ENCODE measurements at regions not wholly inside any gene's neighbourhood (a gene's known extent, or its start where the extent isn't known, plus 50 kb on each side); places are given as distances from the start of the nearest gene placed in this dataset.

GRCh38 chr9:102769307-102769706, 225.8 kb upstream of the CYLC2 start:
- H3K4me3 ChIP-seq (ENCODE audit: low read length), result no peak overlapping the region
- no peak for DNase-seq
- no peak for TF ChIP-seq EZH2 (optimal IDR thresholded peaks at IDR 0.05; ENCODE audit: low read depth, low read length)
- no peak overlapping the region for H3K9ac ChIP-seq (ENCODE audit: low read length)
- H3K4me2 ChIP-seq (ENCODE audit: low read depth, low read length), result no peak overlapping the region
- no peaks in the 10 kb centered on the region for H3K36me3 ChIP-seq (replicated peaks; ENCODE audit: insufficient read depth, low read length)
- H3K4me1 ChIP-seq (ENCODE audit: low read length), result no peaks in the 10 kb centered on the region
- no peaks in the 10 kb centered on the region for H4K20me1 ChIP-seq (ENCODE audit: insufficient read depth, low read length)
- no peaks in the 10 kb centered on the region for H3K79me2 ChIP-seq (ENCODE audit: low read length)
- no peaks in the 10 kb centered on the region for H3F3A ChIP-seq (ENCODE audit: insufficient read depth, low read length)
- no peaks in the 10 kb centered on the region for H3K9me3 ChIP-seq (replicated peaks; ENCODE audit: insufficient read depth, low read length)
- no peak overlapping the region for H3K27ac ChIP-seq (ENCODE audit: low read length)
- H3K27me3 ChIP-seq (replicated peaks; ENCODE audit: insufficient read depth, low read length), result no peaks in the 10 kb centered on the region
- no peaks in the 10 kb centered on the region for H3K9me2 ChIP-seq (replicated peaks; ENCODE audit: insufficient read depth, low read length)
- no peak overlapping the region for H2AFZ ChIP-seq (ENCODE audit: low read length)

- H3K27me3 ChIP-seq (replicated peaks; ENCODE audit: insufficient read depth, low read length), result no peaks in the 10 kb centered on the region
- DNase-seq, result no peak
- H3K36me3 ChIP-seq (replicated peaks; ENCODE audit: insufficient read depth, low read length), result no peaks in the 10 kb centered on the region
- H3K9me3 ChIP-seq (replicated peaks; ENCODE audit: insufficient read depth, low read length), result no peaks in the 10 kb centered on the region
- H2AFZ ChIP-seq (ENCODE audit: low read length), result no peak overlapping the region
- no peak overlapping the region for H3K4me2 ChIP-seq (ENCODE audit: low read depth, low read length)
- no peaks in the 10 kb centered on the region for H3K4me1 ChIP-seq (ENCODE audit: low read length)
- no peaks in the 10 kb centered on the region for H3K79me2 ChIP-seq (ENCODE audit: low read length)
- no peaks in the 10 kb centered on the region for H4K20me1 ChIP-seq (ENCODE audit: insufficient read depth, low read length)
- no peak for TF ChIP-seq EZH2 (optimal IDR thresholded peaks at IDR 0.05; ENCODE audit: low read depth, low read length)
- no peak for TF ChIP-seq EZH2phosphoT487 (IDR thresholded peaks at IDR 0.05; ENCODE audit: low read length)
- no peak for TF ChIP-seq CTCF (IDR thresholded peaks at IDR 0.05; ENCODE audit: low read length)
- no peak overlapping the region for H3K9ac ChIP-seq (ENCODE audit: low read length)
- no peak overlapping the region for H3K27ac ChIP-seq (ENCODE audit: low read length)
- H3K4me3 ChIP-seq (ENCODE audit: low read length), result no peak overlapping the region
- no peaks in the 10 kb centered on the region for H3F3A ChIP-seq (ENCODE audit: insufficient read depth, low read length)
- H3K9me2 ChIP-seq (replicated peaks; ENCODE audit: insufficient read depth, low read length), result no peaks in the 10 kb centered on the region
These were observed 227.1 kb upstream of the CYLC2 start for GRCh38 chr9:102768002-102768401.

GRCh38 chr9:102767076-102767475, 228.1 kb upstream of the CYLC2 start:
- no peak overlapping the region for H2AFZ ChIP-seq (ENCODE audit: low read length)
- TF ChIP-seq EZH2 (optimal IDR thresholded peaks at IDR 0.05; ENCODE audit: low read depth, low read length) (no peak), CTCF (IDR thresholded peaks at IDR 0.05; ENCODE audit: low read length) (no peak), EZH2phosphoT487 (IDR thresholded peaks at IDR 0.05; ENCODE audit: low read length) (no peak)
- DNase-seq, result no peak
- H3K79me2 ChIP-seq (ENCODE audit: low read length), result no peaks in the 10 kb centered on the region
- H3K4me2 ChIP-seq (ENCODE audit: low read depth, low read length), result no peak overlapping the region
- no peak overlapping the region for H3K27ac ChIP-seq (ENCODE audit: low read length)
- no peaks in the 10 kb centered on the region for H3F3A ChIP-seq (ENCODE audit: insufficient read depth, low read length)
- no peaks in the 10 kb centered on the region for H3K9me2 ChIP-seq (replicated peaks; ENCODE audit: insufficient read depth, low read length)
- no peak overlapping the region for H3K9ac ChIP-seq (ENCODE audit: low read length)
- no peaks in the 10 kb centered on the region for H3K36me3 ChIP-seq (replicated peaks; ENCODE audit: insufficient read depth, low read length)
- no peaks in the 10 kb centered on the region for H3K27me3 ChIP-seq (replicated peaks; ENCODE audit: insufficient read depth, low read length)
- H3K4me3 ChIP-seq (ENCODE audit: low read length), result no peak overlapping the region
- no peaks in the 10 kb centered on the region for H3K9me3 ChIP-seq (replicated peaks; ENCODE audit: insufficient read depth, low read length)
- H4K20me1 ChIP-seq (ENCODE audit: insufficient read depth, low read length), result no peaks in the 10 kb centered on the region
- no peaks in the 10 kb centered on the region for H3K4me1 ChIP-seq (ENCODE audit: low read length)

GRCh38 chr9:102740578-102740977, 254.6 kb upstream of the CYLC2 start:
- Histone ChIP-seq H4K20me1 (ENCODE audit: insufficient read depth, low read length) (no peaks in the 10 kb centered on the region), H3K9ac (ENCODE audit: low read length) (no peak overlapping the region)
- no peak for DNase-seq

More at GRCh38 chr9:102740578-102740977, 254.6 kb upstream of the CYLC2 start:
- Histone ChIP-seq H3K9me2 (replicated peaks; ENCODE audit: insufficient read depth, low read length) (no peaks in the 10 kb centered on the region), H3K4me3 (ENCODE audit: low read length) (no peak overlapping the region), H3K27me3 (replicated peaks; ENCODE audit: insufficient read depth, low read length) (no peaks in the 10 kb centered on the region), H3K4me1 (ENCODE audit: low read length) (no peaks in the 10 kb centered on the region), H3K9me3 (replicated peaks; ENCODE audit: insufficient read depth, low read length) (no peaks in the 10 kb centered on the region), H3K36me3 (replicated peaks; ENCODE audit: insufficient read depth, low read length) (no peaks in the 10 kb centered on the region), H3K4me2 (ENCODE audit: low read depth, low read length) (peak overlapping the region; percentile 25; the same call in 1 of the 2 replicates), H3F3A (ENCODE audit: insufficient read depth, low read length) (no peaks in the 10 kb centered on the region), H2AFZ (ENCODE audit: low read length) (no peak overlapping the region), H3K79me2 (ENCODE audit: low read length) (no peaks in the 10 kb centered on the region), H3K27ac (ENCODE audit: low read length) (no peak overlapping the region)
- TF ChIP-seq CTCF (IDR thresholded peaks at IDR 0.05; ENCODE audit: low read length), result no peak
- no peak for TF ChIP-seq EZH2phosphoT487 (IDR thresholded peaks at IDR 0.05; ENCODE audit: low read length)
- no peak for TF ChIP-seq EZH2 (optimal IDR thresholded peaks at IDR 0.05; ENCODE audit: low read depth, low read length)
